HCT116 (cell line): ENCODE measurements at regions not wholly inside any gene's neighbourhood (a gene's known extent, or its start where the extent isn't known, plus 50 kb on each side); places are given as distances from the start of the nearest gene placed in this dataset.

ENCODE experiments used
- ATAC-seq: fragments of 200-7000 bp; cut with Tn5 transposase; 2 replicates; pipeline ENCODE4 v1.9.1; 2020; ENCODE audit warnings: mild to moderate bottlenecking, moderate library complexity
- BruUV-seq: library from RNA; stranded (reverse); fragments of 400-500 nt; replicated peaks from 2 replicates; lab custom pipeline; 2021; lab: Mats Ljungman, UMichigan
- CTCF ChIA-PET: fragments of 300-600 bp; sonication (Branson Sonifier 250); formaldehyde crosslinking; loops from one replicate; lab custom pipeline; 2021; ENCODE audit warnings: antibody characterized with exemption; lab: Charles Lee
- POLR2A ChIA-PET: fragments of 300-600, 350-600 bp; sonication (Branson Sonifier 250); formaldehyde crosslinking; loops from one replicate; lab custom pipeline; 2021; ENCODE audit warnings: antibody characterized with exemption; lab: Charles Lee
- RAD21 ChIA-PET, 2 experiments: fragments of 300-600 bp; sonication (Branson Sonifier 250); formaldehyde crosslinking; loops; one replicate each; lab custom pipeline; 2023; ENCODE audit warnings: low total read pairs in 2 of 2; ENCODE audit not compliant: uncharacterized antibody in 2 of 2, unreplicated experiment in 2 of 2, low non-redundant PET in 1 of 2; lab: Charles Lee
- DNase-seq: peaks from one replicate; pipeline ENCODE4 v3.0.0-alpha.2; 2010; ENCODE audit warnings: low read depth, low spot score
- H2AFZ ChIP-seq: fragments of 200-600 bp; shearing (Covaris generic), sonication (generic); 2 replicates; pipeline ENCODE4 v1.6.1; 2017; ENCODE audit warnings: low read depth, mixed run types, mixed read lengths, antibody characterized with exemption, low read length; ENCODE audit not compliant: poor library complexity, severe bottlenecking
- H3K27ac ChIP-seq: 2 replicates; pipeline ENCODE4 v1.5.1; 2012; ENCODE audit warnings: low read depth, low read length
- H3K27me3 ChIP-seq: fragments of 200-600 bp; sonication (generic); 2 replicates; pipeline ENCODE4 v1.6.1; 2016; ENCODE audit warnings: mixed run types, low read length, mixed read lengths; ENCODE audit not compliant: insufficient read depth
- H3K36me3 ChIP-seq, 2 experiments: fragments of 200-500 bp in 1 of 2; fragments of 200-600 bp in 1 of 2; sonication (Bioruptor generic) in 1 of 2; sonication (generic) in 1 of 2; 2 replicates each; pipeline versions ENCODE4 v1.5.1 to v1.6.1; 2014 to 2016; ENCODE audit warnings: low read length in 2 of 2, inconsistent platforms in 1 of 2, mixed read lengths in 1 of 2, mixed run types in 1 of 2; ENCODE audit not compliant: insufficient read depth in 2 of 2, control insufficient read depth in 1 of 2
- H3K4me1 ChIP-seq, 2 experiments: fragments of 200-600 bp in 1 of 2; sonication (generic) in 1 of 2; 2 replicates each; pipeline versions ENCODE4 v1.5.1 to v1.6.1; 2012 to 2017; ENCODE audit warnings: low read length in 2 of 2, inconsistent platforms in 1 of 2, mild to moderate bottlenecking in 1 of 2, mixed read lengths in 1 of 2, mixed run types in 1 of 2, moderate library complexity in 1 of 2; ENCODE audit not compliant: insufficient read depth in 2 of 2, control insufficient read depth in 1 of 2
- H3K4me2 ChIP-seq: fragments of 200-600 bp; sonication (generic); 2 replicates; pipeline ENCODE4 v1.6.1; 2017; ENCODE audit warnings: mixed run types, low read length, mixed read lengths
- H3K4me3 ChIP-seq, 2 experiments: fragments of 200-600 bp in 1 of 2; sonication (generic) in 1 of 2; replicated peaks in 1 of 2; 2 replicates each; pipeline ENCODE4 v1.5.1; 2011 to 2016; ENCODE audit warnings: low read length in 2 of 2, control low read depth in 1 of 2, low read depth in 1 of 2, mild to moderate bottlenecking in 1 of 2, mixed read lengths in 1 of 2, mixed run types in 1 of 2
- H3K79me2 ChIP-seq: fragments of 200-600 bp; sonication (generic); 2 replicates; pipeline ENCODE4 v1.6.1; 2017; ENCODE audit warnings: mild to moderate bottlenecking, mixed run types, low read length, moderate library complexity, mixed read lengths; ENCODE audit not compliant: insufficient read depth
- H3K9ac ChIP-seq: fragments of 200-600 bp; sonication (generic); 2 replicates; pipeline ENCODE4 v1.6.1; 2016; ENCODE audit warnings: low read length, mixed read lengths
- H3K9me2 ChIP-seq: fragments of 200-600 bp; sonication (generic), shearing (Covaris generic); 2 replicates; pipeline ENCODE4 v1.6.1; 2017; ENCODE audit warnings: mixed run types, mild to moderate bottlenecking, moderate library complexity; ENCODE audit not compliant: insufficient read depth
- H3K9me3 ChIP-seq, 2 experiments: fragments of 200-500 bp in 1 of 2; fragments of 200-600 bp in 1 of 2; sonication (Bioruptor generic) in 1 of 2; sonication (generic) in 1 of 2; 2 replicates each; pipeline ENCODE4 v1.6.1; 2014 to 2017; ENCODE audit warnings: low read length in 2 of 2, mixed read lengths in 2 of 2, inconsistent platforms in 1 of 2, low read depth in 1 of 2, mild to moderate bottlenecking in 1 of 2, mixed run types in 1 of 2, moderate library complexity in 1 of 2; ENCODE audit not compliant: control insufficient read depth in 1 of 2, insufficient read depth in 1 of 2
- H4K20me1 ChIP-seq: fragments of 200-600 bp; sonication (generic), shearing (Covaris generic); 2 replicates; pipeline ENCODE4 v1.6.1; 2017; ENCODE audit warnings: mixed run types, mild to moderate bottlenecking, moderate library complexity; ENCODE audit not compliant: insufficient read depth
- CBX3 ChIP-seq: IDR thresholded peaks from 2 replicates; pipeline ENCODE4 v1.6.1; 2012; ENCODE audit warnings: low read depth
- CEBPB ChIP-seq: IDR thresholded peaks from 2 replicates; pipeline ENCODE4 v1.6.1; 2012; ENCODE audit warnings: low read depth
- EGR1 ChIP-seq: IDR thresholded peaks from 2 replicates; pipeline ENCODE4 v1.6.1; 2012; ENCODE audit warnings: low read depth
- ELF1 ChIP-seq: IDR thresholded peaks from 2 replicates; pipeline ENCODE4 v1.6.1; 2012; ENCODE audit warnings: low read depth, borderline replicate concordance
- EZH2phosphoT487 ChIP-seq: fragments of 200-600 bp; IDR thresholded peaks from 2 replicates; pipeline ENCODE4 v1.6.1; 2018; ENCODE audit warnings: antibody characterized with exemption, borderline replicate concordance
- JUND ChIP-seq: IDR thresholded peaks from 2 replicates; pipeline ENCODE4 v1.6.1; 2012
- MAX ChIP-seq: IDR thresholded peaks from 2 replicates; pipeline ENCODE4 v1.6.1; 2012
- POLR2A ChIP-seq: IDR thresholded peaks from 2 replicates; pipeline ENCODE4 v1.7.0; 2011; ENCODE audit warnings: borderline replicate concordance; ENCODE audit not compliant: insufficient read depth, insufficient read length; ENCODE audit errors: extremely low read depth
- RAD21 ChIP-seq: IDR thresholded peaks from 2 replicates; pipeline ENCODE4 v1.6.1; 2012; ENCODE audit warnings: low read depth, mild to moderate bottlenecking
- REST ChIP-seq: IDR thresholded peaks from 2 replicates; pipeline ENCODE4 v1.6.1; 2012; ENCODE audit warnings: low read depth
- SP1 ChIP-seq: IDR thresholded peaks from 2 replicates; pipeline ENCODE4 v1.6.1; 2012; ENCODE audit warnings: low read depth
- SRF ChIP-seq: IDR thresholded peaks from 2 replicates; pipeline ENCODE4 v1.6.1; 2012; ENCODE audit warnings: low read depth
- TCF7L2 ChIP-seq: IDR thresholded peaks from 2 replicates; pipeline ENCODE4 v1.7.0; 2011; ENCODE audit warnings: borderline replicate concordance, inconsistent platforms; ENCODE audit not compliant: insufficient read depth, insufficient read length; ENCODE audit errors: extremely low read depth
- YY1 ChIP-seq: IDR thresholded peaks from 2 replicates; pipeline ENCODE4 v1.6.1; 2011; ENCODE audit warnings: low read length, low read depth, moderate library complexity, mild to moderate bottlenecking; ENCODE audit not compliant: insufficient replicate concordance; ENCODE audit errors: extremely low read depth
- ZBTB33 ChIP-seq: IDR thresholded peaks from 2 replicates; pipeline ENCODE4 v1.6.1; 2011; ENCODE audit warnings: mild to moderate bottlenecking, low read length, moderate library complexity; ENCODE audit not compliant: insufficient replicate concordance; ENCODE audit errors: extremely low read depth
- ZFX ChIP-seq: fragments of 450-650 bp; IDR thresholded peaks from 2 replicates; pipeline ENCODE4 v1.6.1; 2017
- ZNF274 ChIP-seq: fragments of 200-500 bp; sonication (Bioruptor generic); IDR thresholded peaks from 2 replicates; pipeline ENCODE4 v1.6.1; 2014; ENCODE audit warnings: mild to moderate bottlenecking, low read depth, low read length, inconsistent platforms
- intact Hi-C: fragments of 100-400 bp; cut with micrococcal nuclease; formaldehyde crosslinking; loops from 2 replicates; pipeline ENCODE4 v1.10.0; 2022

- no peak for TF ChIP-seq ZBTB33
- no peak for TF ChIP-seq CBX3
- no peak for TF ChIP-seq MAX
- no peak for TF ChIP-seq RAD21
- TF ChIP-seq ELF1, result no peak
- no peak for TF ChIP-seq EGR1
- no peak for TF ChIP-seq EZH2phosphoT487
- TF ChIP-seq SP1, result no peak
- TF ChIP-seq TCF7L2, result no peak
- TF ChIP-seq JUND, result no peak
Measured at GRCh38 chr18:67770520-67770919, 254.0 kb upstream of the DSEL start (continued).

- no peak for ATAC-seq
- H3K9ac ChIP-seq, result no peak overlapping the region
- intact Hi-C loops, result no loop called here
- peaks cover 5 to 17% of the 10 kb centered on the region in 2 experiments; a peak in 3 of 4 replicates for H3K9me3 ChIP-seq
- no peaks in the 10 kb centered on the region for H3K4me1 ChIP-seq
- H3K27me3 ChIP-seq, result no peaks in the 10 kb centered on the region
- no peak overlapping the region for H3K4me2 ChIP-seq
- H4K20me1 ChIP-seq, result no peaks in the 10 kb centered on the region
- no peaks in the 10 kb centered on the region for H3K36me3 ChIP-seq
- H3K27ac ChIP-seq, result no peak overlapping the region
- CTCF ChIA-PET, result no interaction called here
- no peaks in the 10 kb centered on the region for H3K79me2 ChIP-seq
- RAD21 ChIA-PET, result no interaction called here
- BruUV-seq, result no TSS peak
- no peak overlapping the region for H2AFZ ChIP-seq
- DNase-seq, result no peak
- no peaks in the 10 kb centered on the region for H3K9me2 ChIP-seq
- POLR2A ChIA-PET, result no interaction called here
- H3K4me3 ChIP-seq, result no peak overlapping the region
- no peak for TF ChIP-seq POLR2A
- no peak for TF ChIP-seq CEBPB
- no peak for TF ChIP-seq ZNF274
- TF ChIP-seq ZBTB33, result no peak
- no peak for TF ChIP-seq SP1
- TF ChIP-seq EGR1, result no peak
- no peak for TF ChIP-seq SRF
- TF ChIP-seq YY1, result no peak
- no peak for TF ChIP-seq ELF1
- no peak for TF ChIP-seq ZFX
- TF ChIP-seq JUND, result no peak
- no peak for TF ChIP-seq MAX
- TF ChIP-seq CBX3, result no peak
- TF ChIP-seq REST, result no peak
Measured at GRCh38 chr18:67766930-67767329, 250.4 kb upstream of the DSEL start.
